ENCODE measurements at regions not wholly inside any gene's neighbourhood (a gene's known extent, or its start where the extent isn't known, plus 50 kb on each side); places are given as distances from the start of the nearest gene placed in this dataset.

GRCh38 chr18:78564030-78564429 is 415.6 kb upstream of the SALL3 start:
- no peak for DNase-seq (ENCODE audit: low spot score)

DNA sequence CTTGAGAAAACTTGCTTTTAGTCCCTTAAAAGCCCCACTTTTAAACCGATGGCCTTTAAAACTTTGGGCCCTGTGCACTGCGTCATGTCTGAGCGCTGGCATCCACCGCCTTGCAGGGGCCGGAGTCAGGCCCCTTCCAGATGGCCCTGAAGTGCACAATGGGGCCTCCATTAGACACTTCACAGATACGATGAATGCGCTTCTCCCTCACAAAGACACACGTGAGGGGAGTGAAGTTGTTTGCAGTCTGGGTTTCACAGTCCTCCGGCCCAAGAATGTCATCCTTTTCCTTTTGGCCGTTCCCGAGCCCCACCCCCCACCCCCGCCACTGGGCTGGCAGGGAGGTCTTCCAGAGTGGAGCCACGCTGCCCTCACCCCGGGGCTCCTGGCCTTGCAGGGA is 415.1 kb upstream of the SALL3 start:
- DNase-seq (ENCODE audit: low spot score), result no peak

DNA sequence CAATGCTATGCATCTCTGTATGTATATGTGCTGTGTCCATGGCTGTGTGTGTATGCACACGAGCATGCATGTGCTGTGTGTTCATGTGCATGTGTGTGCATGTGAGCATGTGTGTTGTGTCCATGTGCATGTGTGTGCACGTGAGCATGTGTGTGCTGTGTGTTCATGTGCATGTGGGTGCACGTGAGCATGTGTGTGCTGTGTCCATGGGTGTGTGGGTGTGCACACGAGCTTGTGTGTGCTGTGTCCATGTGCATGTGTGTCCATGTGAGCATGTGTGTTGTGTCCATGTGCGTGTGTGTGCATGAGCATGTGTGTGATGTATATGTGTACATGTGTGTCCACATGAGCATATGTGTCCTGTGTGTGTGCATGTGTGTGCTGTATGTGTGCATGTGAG is 414.4 kb upstream of the SALL3 start:
- DNase-seq (ENCODE audit: low spot score), result no peak

DNA sequence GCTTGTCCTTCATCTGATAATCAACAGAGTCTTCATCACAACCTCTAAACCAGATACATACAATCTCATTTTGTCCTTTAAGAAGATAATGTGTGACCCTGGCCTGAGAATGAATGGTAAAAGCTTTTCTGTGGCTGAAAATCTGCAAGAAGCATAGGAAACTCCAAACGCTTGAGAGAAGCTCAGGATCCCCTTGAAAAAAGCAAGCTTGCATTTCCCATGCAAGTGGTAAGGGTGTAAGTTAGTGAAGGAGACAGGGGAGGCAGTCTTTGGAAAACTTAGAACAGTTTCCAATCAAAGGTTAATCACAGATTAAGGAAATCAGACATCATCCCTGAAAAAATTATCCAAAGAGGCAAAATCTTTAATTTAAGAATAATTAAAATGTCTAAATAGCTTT is 413.6 kb upstream of the SALL3 start:
- DNase-seq (ENCODE audit: low spot score), result no peak

DNA sequence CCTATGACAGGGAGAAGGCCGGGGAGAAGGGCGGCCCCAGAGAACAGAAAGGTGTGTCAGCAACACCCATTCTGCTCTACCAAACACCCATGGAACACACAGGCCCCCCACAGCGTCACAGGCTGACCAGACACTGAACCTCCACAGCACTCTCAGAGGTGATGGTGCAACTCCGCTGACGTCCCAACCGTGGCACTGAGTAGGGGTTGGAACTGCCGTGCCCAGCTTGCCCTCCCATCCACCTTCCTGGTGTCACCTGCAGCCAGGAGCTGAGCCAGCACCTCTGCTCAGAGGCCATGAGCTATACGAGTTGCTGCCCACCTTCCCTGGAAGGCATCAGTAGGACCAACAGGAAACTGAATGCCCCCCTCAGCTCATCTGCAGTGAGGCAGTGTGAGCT is 412.9 kb upstream of the SALL3 start:
- no peak for DNase-seq (ENCODE audit: low spot score)

DNA sequence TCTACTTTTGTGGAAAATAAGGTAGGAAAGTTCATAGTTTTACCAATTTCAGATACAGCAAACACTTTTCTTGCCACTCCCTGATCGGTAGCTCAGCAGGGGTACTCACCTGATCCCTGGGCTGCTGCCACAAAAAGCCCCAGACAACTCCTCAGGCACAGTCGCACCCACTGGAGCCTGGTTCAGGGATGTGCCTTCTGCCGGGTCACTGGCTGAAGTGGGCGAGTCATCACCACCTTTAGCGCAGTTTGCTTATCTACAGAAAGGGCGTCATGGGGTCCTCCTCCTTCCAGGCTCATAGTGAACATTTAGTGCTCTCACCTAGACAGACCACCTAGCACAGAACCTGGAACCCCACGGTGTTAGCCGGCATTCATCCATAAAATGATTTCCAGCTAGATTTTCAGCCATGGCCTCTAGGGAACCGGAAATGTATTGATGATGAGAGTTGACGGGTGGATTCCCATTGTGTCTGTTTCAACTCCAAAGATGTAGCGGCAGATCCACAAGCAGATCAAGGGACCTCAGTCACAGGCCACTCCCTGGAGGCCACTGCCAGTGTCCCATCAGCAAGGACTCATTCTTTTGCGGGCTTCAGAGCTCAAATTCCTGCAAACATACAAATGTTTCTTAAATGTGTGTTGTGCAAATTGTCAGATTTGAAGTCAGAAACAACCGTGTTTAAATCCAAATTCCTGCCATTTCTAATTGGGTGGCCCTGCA is 408.4 kb upstream of the SALL3 start:
- no peak for DNase-seq (ENCODE audit: low spot score)

- DNase-seq (ENCODE audit: low spot score), result no peak
Observed at GRCh38 chr18:78571831-78572347, 407.7 kb upstream of the SALL3 start.

GRCh38 chr18:78573773-78574172 is 405.8 kb upstream of the SALL3 start:
- DNase-seq (ENCODE audit: low spot score), result no peak

DNA sequence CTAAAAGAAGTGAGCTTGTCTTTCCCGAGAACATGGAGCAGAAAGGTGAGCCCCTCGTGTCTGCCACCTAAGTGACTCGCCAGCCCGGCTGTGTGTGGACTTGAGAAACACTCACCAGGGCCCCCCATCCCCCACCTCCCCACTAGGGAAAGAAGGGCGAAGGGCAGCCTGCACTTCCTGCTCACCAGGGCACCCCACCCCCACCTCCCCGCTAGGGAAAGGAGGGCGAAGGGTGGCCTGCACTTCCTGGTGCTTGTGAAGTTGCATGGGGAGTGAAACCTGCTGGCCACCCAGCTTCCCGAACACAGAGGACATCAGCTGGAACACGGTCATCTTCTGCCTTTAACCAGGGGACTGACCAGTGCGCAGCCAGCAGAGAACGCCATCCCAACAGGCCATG is 402.7 kb upstream of the SALL3 start:
- DNase-seq (ENCODE audit: low spot score), result no peak

GRCh38 chr18:78579449-78579848 is 400.2 kb upstream of the SALL3 start:
- DNase-seq (ENCODE audit: low spot score), result no peak

DNA sequence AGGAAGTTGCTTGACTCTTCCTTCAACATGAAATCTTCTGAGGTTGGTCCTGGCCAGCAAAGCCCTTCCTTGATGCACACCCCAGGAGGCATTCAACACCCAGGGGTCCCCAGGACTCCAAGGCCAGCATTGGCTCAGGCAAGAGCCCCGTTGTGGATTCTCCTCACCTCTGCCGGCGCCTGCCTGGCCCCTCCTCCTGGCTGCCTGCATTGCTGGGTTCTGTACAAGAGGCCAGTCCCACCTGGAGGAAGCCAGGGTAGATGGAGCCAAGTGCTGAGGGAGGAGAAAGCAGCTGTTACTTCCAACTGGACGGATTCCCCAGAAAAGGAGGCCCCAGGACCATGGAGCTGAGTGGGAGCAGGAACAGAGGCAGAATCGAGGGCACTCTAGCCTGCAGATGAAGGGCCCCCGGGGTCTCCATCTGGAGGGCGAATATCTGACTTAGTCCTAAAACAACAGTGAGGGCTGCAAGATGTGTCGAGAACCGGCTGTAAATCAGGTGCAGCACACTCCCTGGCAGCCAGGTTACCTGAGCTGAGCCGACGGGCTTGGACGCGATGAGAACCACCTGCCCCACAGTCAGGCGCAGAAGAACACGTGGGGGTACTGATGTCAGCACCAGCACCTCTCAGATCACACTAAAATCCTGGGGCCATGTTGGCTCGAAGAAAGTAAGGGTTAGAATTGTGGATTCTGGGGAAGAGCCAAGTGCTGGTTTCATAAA is 399.6 kb upstream of the SALL3 start:
- no peak for DNase-seq (ENCODE audit: low spot score)

- no peak for DNase-seq (ENCODE audit: low spot score)
Observed at GRCh38 chr18:78580835-78581339, 398.7 kb upstream of the SALL3 start.

DNA sequence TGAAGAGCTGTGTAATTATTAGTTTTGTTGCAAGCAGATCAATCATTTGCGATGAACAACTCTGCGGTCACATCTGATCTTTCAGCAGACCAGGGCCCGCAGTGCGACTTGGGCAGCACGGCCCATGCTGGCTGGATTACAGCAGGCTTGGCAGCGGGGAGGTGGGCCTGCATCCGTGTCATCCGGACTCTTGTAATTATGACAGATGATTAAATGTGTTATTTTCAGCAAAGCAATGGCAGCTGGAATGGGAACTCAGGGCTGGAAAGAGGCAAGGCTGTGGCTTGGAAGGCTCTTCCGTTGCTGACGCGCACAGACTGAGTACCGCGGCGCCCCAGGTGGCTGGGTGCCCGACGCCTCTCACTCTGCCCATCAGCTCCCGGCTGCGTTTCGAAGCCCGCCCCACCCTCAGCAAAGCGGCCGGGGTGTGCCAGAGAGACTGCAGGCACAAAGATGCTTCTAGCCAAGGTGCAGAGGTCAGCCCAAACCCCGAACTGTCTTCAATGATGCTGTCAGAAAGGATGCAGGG is 397.4 kb upstream of the SALL3 start:
- DNase-seq (ENCODE audit: low spot score), result no peak

GRCh38 chr18:78582898-78583738 is 396.5 kb upstream of the SALL3 start:
- DNase-seq (ENCODE audit: low spot score), result no peak

DNA sequence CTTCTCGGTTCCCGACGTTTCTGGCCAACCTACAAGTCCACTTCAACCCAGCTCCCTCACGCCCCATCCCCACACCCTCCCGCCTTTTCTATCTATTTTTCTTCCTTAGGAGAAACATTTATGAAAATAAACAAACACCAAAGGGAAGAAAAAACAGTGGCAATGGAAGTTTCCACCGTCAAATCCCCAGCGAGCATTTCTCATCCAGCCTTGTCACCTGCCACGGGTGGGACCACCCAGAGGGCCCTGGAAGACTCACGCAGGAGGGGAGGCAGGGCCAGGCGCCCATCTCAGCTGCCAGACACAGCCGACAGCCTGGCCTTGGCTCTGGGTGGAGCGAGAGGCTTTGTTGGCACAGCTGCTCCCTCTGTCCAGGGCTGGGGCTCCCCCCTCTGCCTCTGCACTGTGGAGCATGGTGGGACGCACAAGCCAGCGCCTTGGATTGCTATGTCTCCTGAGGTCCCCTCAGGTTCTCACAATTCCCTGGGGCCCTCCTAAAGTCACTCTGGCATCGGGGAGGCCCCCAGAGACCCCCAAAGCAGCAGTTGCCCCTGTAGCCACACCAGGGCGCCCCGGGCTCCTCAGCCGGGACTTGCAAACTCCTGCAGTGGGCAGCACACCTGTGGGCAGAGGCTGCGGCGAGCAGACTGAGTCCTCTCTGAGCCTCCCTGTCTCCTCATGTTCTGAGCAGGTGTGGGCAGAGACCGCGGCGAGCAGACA is 395.7 kb upstream of the SALL3 start:
- DNase-seq (ENCODE audit: low spot score), result no peak

DNA sequence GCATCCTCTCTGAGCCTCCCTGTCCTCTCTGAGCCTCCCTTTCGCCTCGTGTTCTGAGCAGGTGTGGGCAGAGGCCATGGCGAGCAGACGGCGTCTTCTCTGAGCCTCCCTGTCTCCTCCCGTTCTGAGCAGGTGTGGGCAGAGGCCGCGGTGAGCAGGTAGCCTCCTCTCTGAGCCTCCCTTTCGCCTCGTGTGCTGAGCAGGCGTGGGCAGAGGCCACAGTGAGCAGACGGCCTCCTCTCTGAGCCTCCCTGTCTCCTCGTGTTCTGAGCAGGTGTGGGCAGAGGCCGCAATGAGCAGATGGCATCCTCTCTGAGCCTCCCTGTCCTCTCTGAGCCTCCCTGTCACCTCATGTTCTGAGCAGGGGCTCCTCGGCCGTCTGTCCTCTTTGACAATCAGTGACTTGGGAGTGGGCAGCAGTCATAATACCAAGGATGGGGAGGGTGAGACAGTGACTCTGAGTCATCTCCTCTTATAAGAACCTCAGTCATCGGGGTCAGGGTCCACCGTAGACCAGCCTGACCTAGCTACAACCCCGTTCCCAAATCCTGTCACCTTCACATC is 395.1 kb upstream of the SALL3 start:
- no peak for DNase-seq (ENCODE audit: low spot score)

DNA sequence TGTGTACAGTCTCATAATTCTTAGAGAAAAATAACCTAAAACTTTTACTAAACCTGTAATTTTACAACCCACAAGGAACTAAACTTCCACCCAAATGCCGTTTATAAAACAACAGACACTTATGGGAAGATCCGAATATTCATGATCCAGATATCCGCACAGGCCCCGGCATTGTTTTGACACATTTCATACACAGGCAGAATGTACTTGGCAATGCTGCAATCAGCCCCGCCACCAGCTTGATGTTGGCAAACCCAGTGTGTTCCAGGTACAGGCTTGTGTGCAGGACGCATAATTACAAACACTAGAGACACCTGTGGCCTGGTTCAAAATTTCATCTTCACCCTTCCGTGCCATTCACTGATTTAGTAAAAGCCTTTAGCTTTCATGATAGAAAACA is 393.0 kb upstream of the SALL3 start:
- no peak for DNase-seq (ENCODE audit: low spot score)

DNA sequence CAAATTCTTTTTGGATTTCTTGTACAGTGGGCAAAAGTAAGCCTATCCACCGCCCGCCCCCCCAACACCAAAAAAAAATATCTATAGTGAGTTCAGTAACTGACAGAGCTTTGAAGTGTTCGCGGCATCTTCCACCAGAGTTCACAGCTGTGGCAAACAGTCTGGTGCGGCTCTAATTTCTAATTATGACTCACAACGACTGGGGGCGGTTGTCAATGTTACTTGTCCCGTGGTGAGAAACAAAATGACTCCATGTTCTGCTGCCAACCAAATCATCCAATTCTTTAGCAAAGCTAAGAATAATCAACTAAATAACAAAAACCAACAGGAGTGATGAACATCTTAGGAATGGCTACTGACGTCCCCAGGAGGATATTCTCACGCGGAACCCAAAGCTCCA is 392.5 kb upstream of the SALL3 start:
- no peak for DNase-seq (ENCODE audit: low spot score)

- no peak for DNase-seq (ENCODE audit: low spot score)
Observed at GRCh38 chr18:78587626-78588600, 391.7 kb upstream of the SALL3 start.

- no peak for DNase-seq (ENCODE audit: low spot score)
Observed at GRCh38 chr18:78589916-78590437, 389.6 kb upstream of the SALL3 start.

Data from H4 (cell line).